ENCODE measurements at regions not wholly inside any gene's neighbourhood (a gene's known extent, or its start where the extent isn't known, plus 50 kb on each side); places are given as distances from the start of the nearest gene placed in this dataset.

GRCh38 chr9:7615344-7615743, 184.2 kb downstream of the DMAC1 start:
- TF ChIP-seq CTCF (conservative IDR thresholded peaks at IDR 0.05; ENCODE audit: low read length) (no peak), EZH2phosphoT487 (IDR thresholded peaks at IDR 0.05; ENCODE audit: borderline replicate concordance) (no peak)

Measured in Loucy (cell line).